ENCODE measurements at regions not wholly inside any gene's neighbourhood (a gene's known extent, or its start where the extent isn't known, plus 50 kb on each side); places are given as distances from the start of the nearest gene placed in this dataset.

- H3K9me3 ChIP-seq (ENCODE audit: control insufficient read depth, insufficient read depth, low read length), result no peaks in the 10 kb centered on the region; the same call in 1 of the 2 replicates
- H3K36me3 ChIP-seq (ENCODE audit: control insufficient read depth, low read length), result no peaks in the 10 kb centered on the region
- no peaks in the 10 kb centered on the region for H3K79me2 ChIP-seq (ENCODE audit: control insufficient read depth, low read length)
- H3F3A ChIP-seq (ENCODE audit: control insufficient read depth, insufficient read depth), result no peaks in the 10 kb centered on the region
- no peaks in the 10 kb centered on the region for H3K27me3 ChIP-seq (ENCODE audit: control insufficient read depth, low read length)
- H3K4me3 ChIP-seq (ENCODE audit: low read length), result no peak overlapping the region
- no peak for TF ChIP-seq CTCF (IDR thresholded peaks at IDR 0.05; ENCODE audit: low read depth, low read length, poor library complexity, severe bottlenecking)
- TF ChIP-seq EZH2phosphoT487 (IDR thresholded peaks at IDR 0.05; ENCODE audit: borderline replicate concordance, low read length), result no peak
- H3K27ac ChIP-seq (ENCODE audit: low read depth, low read length), result no peak overlapping the region
- H3K4me2 ChIP-seq (ENCODE audit: low read length), result no peak overlapping the region
- H3K9me2 ChIP-seq (replicated peaks; ENCODE audit: control insufficient read depth, low read length), result no peaks in the 10 kb centered on the region
- H4K20me1 ChIP-seq (ENCODE audit: control insufficient read depth, insufficient read depth, low read depth, low read length), result no peaks in the 10 kb centered on the region
- no peaks in the 10 kb centered on the region for H3K4me1 ChIP-seq (ENCODE audit: control insufficient read depth, low read length)
Observed at GRCh38 chr18:40179729-40180461, 1775.1 kb upstream of the PIK3C3 start.

- Histone ChIP-seq H3K9me3 (ENCODE audit: control insufficient read depth, insufficient read depth, low read length) (no peaks in the 10 kb centered on the region; the same call in 1 of the 2 replicates), H3K9me2 (replicated peaks; ENCODE audit: control insufficient read depth, low read length) (no peaks in the 10 kb centered on the region), H3K27me3 (ENCODE audit: control insufficient read depth, low read length) (no peaks in the 10 kb centered on the region), H4K20me1 (ENCODE audit: control insufficient read depth, insufficient read depth, low read depth, low read length) (no peaks in the 10 kb centered on the region), H3K4me3 (ENCODE audit: low read length) (no peak overlapping the region), H3K4me1 (ENCODE audit: control insufficient read depth, low read length) (no peaks in the 10 kb centered on the region), H3K4me2 (ENCODE audit: low read length) (no peak overlapping the region), H3K79me2 (ENCODE audit: control insufficient read depth, low read length) (no peaks in the 10 kb centered on the region), H3K27ac (ENCODE audit: low read depth, low read length) (no peak overlapping the region), H3F3A (ENCODE audit: control insufficient read depth, insufficient read depth) (no peaks in the 10 kb centered on the region), H3K36me3 (ENCODE audit: control insufficient read depth, low read length) (no peaks in the 10 kb centered on the region)
- no peak for TF ChIP-seq CTCF (IDR thresholded peaks at IDR 0.05; ENCODE audit: low read depth, low read length, poor library complexity, severe bottlenecking)
- no peak for TF ChIP-seq EZH2phosphoT487 (IDR thresholded peaks at IDR 0.05; ENCODE audit: borderline replicate concordance, low read length)
Observed at GRCh38 chr18:40168026-40168425, 1787.0 kb upstream of the PIK3C3 start.

GRCh38 chr18:40163254-40163653 lies 1791.8 kb upstream of the PIK3C3 start:
- H3K9me3 ChIP-seq (ENCODE audit: control insufficient read depth, insufficient read depth, low read length), result no peaks in the 10 kb centered on the region; the same call in 1 of the 2 replicates

More at GRCh38 chr18:40163254-40163653, 1791.8 kb upstream of the PIK3C3 start:
- no peaks in the 10 kb centered on the region for H4K20me1 ChIP-seq (ENCODE audit: control insufficient read depth, insufficient read depth, low read depth, low read length)
- TF ChIP-seq CTCF (IDR thresholded peaks at IDR 0.05; ENCODE audit: low read depth, low read length, poor library complexity, severe bottlenecking), result no peak
- TF ChIP-seq EZH2phosphoT487 (IDR thresholded peaks at IDR 0.05; ENCODE audit: borderline replicate concordance, low read length), result no peak
- no peaks in the 10 kb centered on the region for H3K27me3 ChIP-seq (ENCODE audit: control insufficient read depth, low read length)
- no peaks in the 10 kb centered on the region for H3K36me3 ChIP-seq (ENCODE audit: control insufficient read depth, low read length)
- no peak overlapping the region for H3K27ac ChIP-seq (ENCODE audit: low read depth, low read length)
- H3K9me2 ChIP-seq (replicated peaks; ENCODE audit: control insufficient read depth, low read length), result no peaks in the 10 kb centered on the region
- no peak overlapping the region for H3K4me3 ChIP-seq (ENCODE audit: low read length)
- H3F3A ChIP-seq (ENCODE audit: control insufficient read depth, insufficient read depth), result no peaks in the 10 kb centered on the region
- no peaks in the 10 kb centered on the region for H3K79me2 ChIP-seq (ENCODE audit: control insufficient read depth, low read length)
- H3K4me1 ChIP-seq (ENCODE audit: control insufficient read depth, low read length), result no peaks in the 10 kb centered on the region
- no peak overlapping the region for H3K4me2 ChIP-seq (ENCODE audit: low read length)

Measured in DOHH2 (cell line).